Esophagus squamous epithelium (tissue), 5 donors: ENCODE measurements at regions not wholly inside any gene's neighbourhood (a gene's known extent, or its start where the extent isn't known, plus 50 kb on each side); places are given as distances from the start of the nearest gene placed in this dataset.

ENCODE experiments used
- DNase-seq: peaks from one replicate; lab custom pipeline; 2025; lab: John Stamatoyannopoulos, UW
- H3K27ac ChIP-seq, 4 donors: fragments of 200-600 bp; sonication (generic); one replicate each; pipeline ENCODE4 v1.5.1; 2016 to 2019; ENCODE audit warnings: mild to moderate bottlenecking in 1 of 4
- H3K27me3 ChIP-seq, 4 donors: fragments of 200-600 bp; sonication (generic); 1 replicate in 3 of 4; 2 replicates in 1 of 4; pipeline versions ENCODE4 v1.5.1 to v1.6.0; 2017 to 2021; ENCODE audit warnings: antibody characterized with exemption in 1 of 4
- H3K36me3 ChIP-seq, 3 donors: fragments of 200-600 bp; sonication (generic); one replicate each; pipeline ENCODE4 v1.5.1; 2016 to 2019
- H3K4me1 ChIP-seq, 3 donors: fragments of 200-600 bp; sonication (generic); one replicate each; pipeline ENCODE4 v1.5.1; 2017 to 2019
- H3K4me3 ChIP-seq, 4 donors: fragments of 200-600 bp; sonication (generic); 1 replicate in 3 of 4; 2 replicates in 1 of 4; pipeline ENCODE4 v1.5.1; 2016 to 2019; ENCODE audit warnings: mild to moderate bottlenecking in 2 of 4, moderate library complexity in 1 of 4
- H3K9me3 ChIP-seq, 3 donors: fragments of 200-600 bp; sonication (generic); one replicate each; pipeline ENCODE4 v1.5.1; 2016 to 2019
- CTCF ChIP-seq, 6 experiments: fragments of 450-650 bp in 4 of 6; fragments of 200-600 bp in 2 of 6; sonication (generic) in 2 of 6; IDR thresholded peaks; one replicate each; pipeline ENCODE4 v1.5.1; 2016 to 2019; ENCODE audit warnings: antibody characterized with exemption in 6 of 6, mild to moderate bottlenecking in 4 of 6, moderate library complexity in 4 of 6
- POLR2A ChIP-seq, 4 donors: fragments of 450-650 bp; IDR thresholded peaks; one replicate each; pipeline ENCODE4 v1.6.1; 2017; ENCODE audit warnings: antibody characterized with exemption in 4 of 4, mild to moderate bottlenecking in 4 of 4, moderate library complexity in 3 of 4
- WGBS, 2 donors: methylation state at CpG; one replicate each; pipeline ENCODE4 v1.1.5; 2018; 5-methylcytosine and 5-hydroxymethylcytosine counted together
- intact Hi-C: fragments of 100-400 bp; cut with DNase I; formaldehyde crosslinking; loops from one replicate; pipeline ENCODE4 v1.15.0; 2022
- donor health status: DM: yes; HTN: yes; CAD: no.

- Histone ChIP-seq H3K9me3 (no peaks in the 10 kb centered on the region), H3K4me1 (no peaks in the 10 kb centered on the region), H3K27me3 (peaks cover 0 to 12% (median 0%) of the 10 kb centered on the region in 4 donors), H3K27ac (no peak overlapping the region), H3K4me3 (no peak overlapping the region), H3K36me3 (no peaks in the 10 kb centered on the region)
- intact Hi-C loops: no loop called here
- no peak for TF ChIP-seq POLR2A (IDR thresholded peaks at IDR 0.05)
- TF ChIP-seq CTCF (IDR thresholded peaks at IDR 0.05): no peak
- WGBS, 2 donors: 63 to 68% methylated on average over 4 of the region's 4 CpGs
- no peak for DNase-seq
Observed at GRCh38 chr20:43379239-43379917, 78.3 kb upstream of the SRSF6 start.

- intact Hi-C loops: no loop called here
- H3K4me3 ChIP-seq: no peak overlapping the region
- no peak for DNase-seq
Observed at GRCh38 chr20:43376831-43377230, 80.9 kb upstream of the SRSF6 start.

GRCh38 chr20:43375591-43375990 is 82.1 kb upstream of the SRSF6 start:
- intact Hi-C loops: no loop called here
- DNase-seq: no peak
- H3K9me3 ChIP-seq: no peaks in the 10 kb centered on the region
- TF ChIP-seq CTCF (IDR thresholded peaks at IDR 0.05) (no peak), POLR2A (IDR thresholded peaks at IDR 0.05) (no peak)
- no peaks in the 10 kb centered on the region for H3K4me1 ChIP-seq
- peaks cover 0 to 15% (median 0%) of the 10 kb centered on the region in 4 donors for H3K27me3 ChIP-seq
- no peak overlapping the region for H3K4me3 ChIP-seq
- H3K36me3 ChIP-seq: no peaks in the 10 kb centered on the region
- 50 to 72% methylated on average over 1 of the region's 1 CpG for WGBS, 2 donors
- H3K27ac ChIP-seq: no peak overlapping the region

More at GRCh38 chr20:43376831-43377230, 80.9 kb upstream of the SRSF6 start:
- H3K27me3 ChIP-seq: peaks cover 0 to 15% (median 0%) of the 10 kb centered on the region in 4 donors
- 37 to 63% methylated on average over 2 of the region's 2 CpGs for WGBS, 2 donors
- no peak overlapping the region for H3K27ac ChIP-seq
- no peaks in the 10 kb centered on the region for H3K36me3 ChIP-seq
- TF ChIP-seq POLR2A (IDR thresholded peaks at IDR 0.05) (no peak), CTCF (IDR thresholded peaks at IDR 0.05) (no peak)
- no peaks in the 10 kb centered on the region for H3K9me3 ChIP-seq
- no peaks in the 10 kb centered on the region for H3K4me1 ChIP-seq

- WGBS, 2 donors: 43 to 54% methylated on average over 4 to 5 of the region's 5 CpGs
- Histone ChIP-seq H3K27me3 (peaks cover 0 to 14% (median 0%) of the 10 kb centered on the region in 4 donors), H3K9me3 (no peaks in the 10 kb centered on the region), H3K4me3 (no peak overlapping the region), H3K4me1 (no peaks in the 10 kb centered on the region), H3K36me3 (no peaks in the 10 kb centered on the region), H3K27ac (no peak overlapping the region)
- DNase-seq: no peak
- no peak for TF ChIP-seq POLR2A (IDR thresholded peaks at IDR 0.05)
- no peak for TF ChIP-seq CTCF (IDR thresholded peaks at IDR 0.05)
- intact Hi-C loops: no loop called here
Observed at GRCh38 chr20:43372051-43372450, 85.6 kb upstream of the SRSF6 start.

- no peaks in the 10 kb centered on the region for H3K36me3 ChIP-seq
- H3K9me3 ChIP-seq: no peaks in the 10 kb centered on the region
- DNase-seq: no peak
- TF ChIP-seq POLR2A (IDR thresholded peaks at IDR 0.05) (no peak), CTCF (IDR thresholded peaks at IDR 0.05) (no peak)
- H3K27me3 ChIP-seq: peaks cover 0 to 28% (median 0%) of the 10 kb centered on the region in 4 donors
- H3K4me3 ChIP-seq: no peak overlapping the region
- WGBS, 2 donors: 35 to 47% methylated on average over 6 to 10 of the region's 10 CpGs
- no peaks in the 10 kb centered on the region for H3K4me1 ChIP-seq
- no peak overlapping the region for H3K27ac ChIP-seq
- intact Hi-C loops: no loop called here
Observed at GRCh38 chr20:43365691-43366090, 92.0 kb upstream of the SRSF6 start.
